ENCODE measurements at regions not wholly inside any gene's neighbourhood (a gene's known extent, or its start where the extent isn't known, plus 50 kb on each side); places are given as distances from the start of the nearest gene placed in this dataset.

DNA sequence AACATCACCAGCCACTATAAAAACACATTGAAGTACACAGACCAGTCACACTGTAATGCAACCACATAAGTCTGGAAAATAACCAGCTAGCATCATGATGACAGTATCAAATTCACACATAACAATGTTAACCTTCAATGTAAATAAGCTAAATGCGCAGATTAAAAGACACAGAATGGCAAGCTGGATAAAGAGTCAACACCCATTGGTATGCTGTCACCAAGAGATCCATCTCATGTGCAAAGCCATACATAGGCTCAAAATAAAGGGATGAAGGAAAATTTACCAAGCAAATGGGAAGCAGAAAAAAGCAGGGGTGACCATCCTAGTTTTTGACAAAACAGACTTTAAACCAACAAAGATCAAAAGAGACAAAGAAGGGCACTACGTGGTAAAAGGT is 110.8 kb downstream of the NR4A2 start:
- Mint-ChIP-seq H3K4me1 (ENCODE audit: unreplicated experiment) (no peaks in the 10 kb centered on the region), H3K36me3 (ENCODE audit: low read depth, unreplicated experiment) (peaks cover 4% of the 10 kb centered on the region), H3K27me3 (ENCODE audit: unreplicated experiment) (no peaks in the 10 kb centered on the region), H3K9me3 (ENCODE audit: unreplicated experiment) (peaks cover 5% of the 10 kb centered on the region), H3K27ac (ENCODE audit: unreplicated experiment) (no peak overlapping the region), H3K4me3 (ENCODE audit: unreplicated experiment) (no peak overlapping the region)
- no peak for TF ChIP-seq CTCF (IDR thresholded peaks at IDR 0.05; ENCODE audit: unreplicated experiment)
- DNase-seq (ENCODE audit: low spot score): no peak

DNA sequence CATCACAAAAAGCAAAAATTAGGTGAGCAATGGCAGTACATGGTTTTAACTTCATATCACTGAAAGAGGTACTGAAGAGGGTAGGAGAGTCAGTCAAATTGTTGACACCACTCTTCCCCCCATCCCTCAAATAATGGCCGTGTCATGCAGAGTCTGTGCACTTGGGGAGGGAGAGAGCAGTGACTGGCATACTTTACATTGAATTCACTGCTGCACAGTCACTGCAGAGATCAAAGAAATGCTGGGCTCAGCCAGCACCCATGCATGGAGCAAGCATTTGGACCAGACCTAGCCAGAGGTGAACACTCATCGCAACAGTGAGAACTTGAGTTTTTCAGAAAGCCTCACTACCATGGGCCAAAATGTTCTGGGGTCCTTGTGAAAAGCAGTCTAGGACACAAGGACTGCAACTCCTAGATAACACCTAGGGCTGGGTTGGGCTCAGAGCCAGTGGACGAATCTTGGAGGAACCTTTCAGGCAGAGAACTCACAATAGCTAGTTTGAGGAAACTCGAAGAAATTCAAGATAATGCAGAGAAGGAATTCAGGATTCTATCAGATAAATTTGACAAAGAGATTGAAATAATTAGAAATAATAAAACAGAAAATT is 112.9 kb downstream of the NR4A2 start:
- Mint-ChIP-seq H3K27ac (ENCODE audit: unreplicated experiment) (no peak overlapping the region), H3K27me3 (ENCODE audit: unreplicated experiment) (no peaks in the 10 kb centered on the region), H3K4me3 (ENCODE audit: unreplicated experiment) (no peak overlapping the region), H3K36me3 (ENCODE audit: low read depth, unreplicated experiment) (no peaks in the 10 kb centered on the region), H3K9me3 (ENCODE audit: unreplicated experiment) (peaks cover 5% of the 10 kb centered on the region), H3K4me1 (ENCODE audit: unreplicated experiment) (no peaks in the 10 kb centered on the region)
- TF ChIP-seq CTCF (IDR thresholded peaks at IDR 0.05; ENCODE audit: unreplicated experiment): no peak
- no peak for DNase-seq (ENCODE audit: low spot score)

DNA sequence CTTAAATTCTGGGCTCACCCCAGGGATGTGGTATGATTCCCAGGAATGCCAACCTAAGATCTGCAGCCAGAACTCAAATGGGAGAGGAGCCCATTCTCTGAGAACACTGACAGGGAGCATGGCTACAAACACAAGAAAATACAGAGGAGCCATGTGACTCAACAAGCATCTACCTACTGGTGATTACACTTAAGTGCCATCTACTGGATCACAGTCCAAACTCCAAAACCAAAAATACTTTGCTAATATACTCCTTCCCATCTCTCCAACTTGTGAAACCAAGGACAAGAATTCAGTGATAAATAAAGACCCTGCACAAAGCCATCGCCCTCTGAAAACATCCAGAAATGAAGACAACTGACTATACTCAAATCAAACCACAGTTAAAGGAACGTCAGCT is 116.9 kb downstream of the NR4A2 start:
- no peak for TF ChIP-seq CTCF (IDR thresholded peaks at IDR 0.05; ENCODE audit: unreplicated experiment)
- no peak for DNase-seq (ENCODE audit: low spot score)
- H3K4me1 Mint-ChIP-seq (ENCODE audit: unreplicated experiment): no peaks in the 10 kb centered on the region
- no peaks in the 10 kb centered on the region for H3K36me3 Mint-ChIP-seq (ENCODE audit: low read depth, unreplicated experiment)
- no peaks in the 10 kb centered on the region for H3K9me3 Mint-ChIP-seq (ENCODE audit: unreplicated experiment)
- no peak overlapping the region for H3K4me3 Mint-ChIP-seq (ENCODE audit: unreplicated experiment)
- H3K27ac Mint-ChIP-seq (ENCODE audit: unreplicated experiment): no peak overlapping the region
- no peaks in the 10 kb centered on the region for H3K27me3 Mint-ChIP-seq (ENCODE audit: unreplicated experiment)

DNA sequence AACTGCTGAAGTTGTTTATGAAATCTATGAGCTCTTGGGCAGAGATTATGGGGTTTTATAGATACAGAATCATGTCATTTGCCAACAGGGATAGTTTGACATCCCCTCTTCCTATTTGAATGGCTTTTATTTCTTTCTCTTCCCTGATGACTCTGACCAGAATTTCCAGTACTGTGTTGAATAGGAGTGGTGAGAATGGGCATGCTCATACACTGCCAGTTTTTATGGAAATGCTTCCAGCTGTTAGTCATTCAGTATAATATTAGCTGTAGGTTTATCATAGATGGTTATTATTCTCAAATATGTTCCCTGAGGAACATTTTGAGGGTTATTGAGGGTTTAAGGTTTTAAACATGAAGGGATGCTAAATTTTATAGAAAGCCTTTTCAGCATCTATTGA is 121.2 kb downstream of the NR4A2 start:
- no peaks in the 10 kb centered on the region for H3K36me3 Mint-ChIP-seq (ENCODE audit: low read depth, unreplicated experiment)
- DNase-seq (ENCODE audit: low spot score): no peak
- no peaks in the 10 kb centered on the region for H3K4me1 Mint-ChIP-seq (ENCODE audit: unreplicated experiment)
- H3K9me3 Mint-ChIP-seq (ENCODE audit: unreplicated experiment): no peaks in the 10 kb centered on the region
- H3K27me3 Mint-ChIP-seq (ENCODE audit: unreplicated experiment): no peaks in the 10 kb centered on the region
- no peak for TF ChIP-seq CTCF (IDR thresholded peaks at IDR 0.05; ENCODE audit: unreplicated experiment)
- no peak overlapping the region for H3K4me3 Mint-ChIP-seq (ENCODE audit: unreplicated experiment)
- H3K27ac Mint-ChIP-seq (ENCODE audit: unreplicated experiment): no peak overlapping the region

- H3K4me1 Mint-ChIP-seq (ENCODE audit: unreplicated experiment): no peaks in the 10 kb centered on the region
- H3K9me3 Mint-ChIP-seq (ENCODE audit: unreplicated experiment): no peaks in the 10 kb centered on the region
- no peak for DNase-seq (ENCODE audit: low spot score)
- no peak overlapping the region for H3K27ac Mint-ChIP-seq (ENCODE audit: unreplicated experiment)
- H3K36me3 Mint-ChIP-seq (ENCODE audit: low read depth, unreplicated experiment): no peaks in the 10 kb centered on the region
- H3K4me3 Mint-ChIP-seq (ENCODE audit: unreplicated experiment): no peak overlapping the region
- H3K27me3 Mint-ChIP-seq (ENCODE audit: unreplicated experiment): no peaks in the 10 kb centered on the region
- TF ChIP-seq CTCF (IDR thresholded peaks at IDR 0.05; ENCODE audit: unreplicated experiment): no peak
Measured at GRCh38 chr2:156206355-156206754, 126.2 kb downstream of the NR4A2 start.
